Smooth muscle cell (in vitro differentiated cells): ENCODE measurements at regions not wholly inside any gene's neighbourhood (a gene's known extent, or its start where the extent isn't known, plus 50 kb on each side); places are given as distances from the start of the nearest gene placed in this dataset.

ENCODE experiments used
- DNase-seq: peaks from one replicate; lab custom pipeline; 2025; ENCODE audit not compliant: unreplicated experiment; lab: John Stamatoyannopoulos, UW
- H2AFZ ChIP-seq: fragments of 200-600 bp; sonication (generic); 2 replicates; pipeline ENCODE4 v1.6.0; 2016; ENCODE audit warnings: antibody characterized with exemption, low read depth, mild to moderate bottlenecking
- H3F3A ChIP-seq: fragments of 200-600 bp; sonication (generic); 2 replicates; pipeline ENCODE4 v1.6.0; 2017; ENCODE audit warnings: antibody characterized with exemption, low read depth
- H3K27ac ChIP-seq: fragments of 200-600 bp; sonication (generic); 2 replicates; pipeline ENCODE4 v1.5.1; 2016; ENCODE audit warnings: low read depth, mild to moderate bottlenecking
- H3K27me3 ChIP-seq: fragments of 200-600 bp; sonication (generic); 2 replicates; pipeline ENCODE4 v1.6.1; 2016; ENCODE audit warnings: low read depth, mild to moderate bottlenecking
- H3K36me3 ChIP-seq: fragments of 200-600 bp; sonication (generic); 2 replicates; pipeline ENCODE4 v1.5.1; 2016; ENCODE audit warnings: low read depth
- H3K4me1 ChIP-seq: fragments of 200-600 bp; sonication (generic); 2 replicates; pipeline ENCODE4 v1.5.1; 2016; ENCODE audit warnings: low read depth
- H3K4me2 ChIP-seq: fragments of 200-600 bp; sonication (generic); 2 replicates; pipeline ENCODE4 v1.6.0; 2016; ENCODE audit warnings: mild to moderate bottlenecking
- H3K4me3 ChIP-seq: fragments of 200-600 bp; sonication (generic); 2 replicates; pipeline ENCODE4 v1.5.1; 2016; ENCODE audit warnings: mild to moderate bottlenecking
- H3K79me2 ChIP-seq: fragments of 200-600 bp; sonication (generic); 2 replicates; pipeline ENCODE4 v1.6.0; 2016; ENCODE audit warnings: low read depth, mild to moderate bottlenecking
- H3K9ac ChIP-seq: fragments of 200-600 bp; sonication (generic); 2 replicates; pipeline ENCODE4 v1.6.0; 2016; ENCODE audit warnings: low read depth
- H3K9me3 ChIP-seq: fragments of 200-600 bp; sonication (generic); replicated peaks from 2 replicates; pipeline ENCODE4 v1.5.1; 2016; ENCODE audit warnings: low read depth
- H4K20me1 ChIP-seq: fragments of 200-600 bp; sonication (generic); 2 replicates; pipeline ENCODE4 v1.6.0; 2016; ENCODE audit warnings: low read depth
- CTCF ChIP-seq: fragments of 200-600 bp; sonication (generic); IDR thresholded peaks from 2 replicates; pipeline ENCODE4 v1.5.1; 2017; ENCODE audit warnings: borderline replicate concordance, mild to moderate bottlenecking, antibody characterized with exemption; ENCODE audit not compliant: insufficient read depth, poor library complexity, severe bottlenecking
- WGBS: methylation state at CpG from one replicate; pipeline ENCODE4 v1.1.7; 2016; ENCODE audit warnings: low lambda C conversion rate; 5-methylcytosine and 5-hydroxymethylcytosine counted together

- Histone ChIP-seq H3K27me3 (no peaks in the 10 kb centered on the region), H4K20me1 (no peaks in the 10 kb centered on the region), H2AFZ (no peak overlapping the region), H3K9ac (no peak overlapping the region), H3K27ac (no peak overlapping the region), H3K9me3 (no peaks in the 10 kb centered on the region), H3K4me1 (no peaks in the 10 kb centered on the region), H3K79me2 (no peaks in the 10 kb centered on the region), H3K4me3 (no peak overlapping the region), H3K4me2 (no peak overlapping the region), H3F3A (no peaks in the 10 kb centered on the region), H3K36me3 (no peaks in the 10 kb centered on the region)
- TF ChIP-seq CTCF: no peak
- DNase-seq: no peak
- 73% methylated on average over 3 of the region's 3 CpGs for WGBS
Observed at GRCh38 chr1:241413974-241414373, 57.0 kb upstream of the RGS7 start.

GRCh38 chr1:241413386-241413785 is 56.4 kb upstream of the RGS7 start:
- Histone ChIP-seq H3K4me2 (no peak overlapping the region), H3F3A (no peaks in the 10 kb centered on the region), H3K36me3 (no peaks in the 10 kb centered on the region), H3K9me3 (no peaks in the 10 kb centered on the region), H4K20me1 (no peaks in the 10 kb centered on the region), H3K27ac (no peak overlapping the region), H3K4me3 (no peak overlapping the region), H3K4me1 (no peaks in the 10 kb centered on the region), H3K79me2 (no peaks in the 10 kb centered on the region), H3K27me3 (no peaks in the 10 kb centered on the region), H2AFZ (no peak overlapping the region), H3K9ac (no peak overlapping the region)
- DNase-seq: no peak
- TF ChIP-seq CTCF: no peak
- 27% methylated on average over 2 of the region's 2 CpGs for WGBS

GRCh38 chr1:241412646-241413045 is 55.6 kb upstream of the RGS7 start:
- Histone ChIP-seq H3F3A (no peaks in the 10 kb centered on the region), H3K27me3 (no peaks in the 10 kb centered on the region), H3K9me3 (no peaks in the 10 kb centered on the region), H3K4me1 (no peaks in the 10 kb centered on the region), H3K4me2 (no peak overlapping the region), H3K4me3 (no peak overlapping the region), H3K27ac (no peak overlapping the region), H2AFZ (no peak overlapping the region), H4K20me1 (no peaks in the 10 kb centered on the region), H3K79me2 (no peaks in the 10 kb centered on the region), H3K9ac (no peak overlapping the region), H3K36me3 (no peaks in the 10 kb centered on the region)
- no peak for DNase-seq
- 96% methylated on average over 4 of the region's 4 CpGs for WGBS
- no peak for TF ChIP-seq CTCF

GRCh38 chr1:241411776-241412338 is 54.9 kb upstream of the RGS7 start:
- Histone ChIP-seq H3K27ac (no peak overlapping the region), H3K4me1 (no peaks in the 10 kb centered on the region), H3K27me3 (no peaks in the 10 kb centered on the region), H3K36me3 (no peaks in the 10 kb centered on the region), H3K79me2 (no peaks in the 10 kb centered on the region), H3K9me3 (no peaks in the 10 kb centered on the region), H3K4me2 (no peak overlapping the region), H3K9ac (no peak overlapping the region), H3F3A (no peaks in the 10 kb centered on the region), H3K4me3 (no peak overlapping the region), H2AFZ (no peak overlapping the region), H4K20me1 (no peaks in the 10 kb centered on the region)
- no peak for DNase-seq
- 88% methylated on average over 6 of the region's 6 CpGs for WGBS
- TF ChIP-seq CTCF: no peak
